H1 (cell line): ENCODE measurements at regions not wholly inside any gene's neighbourhood (a gene's known extent, or its start where the extent isn't known, plus 50 kb on each side); places are given as distances from the start of the nearest gene placed in this dataset.

Experiments
- CTCF ChIA-PET: fragments of 300-600 bp; sonication (Branson Sonifier 250); formaldehyde crosslinking; loops from one replicate; lab custom pipeline; 2021; ENCODE audit not compliant: partially characterized antibody; lab: Charles Lee
- POLR2A ChIA-PET: fragments of 300-600 bp; sonication (Branson Sonifier 250); formaldehyde crosslinking; loops from one replicate; lab custom pipeline; 2021; ENCODE audit warnings: inconsistent platforms; ENCODE audit not compliant: partially characterized antibody; lab: Charles Lee
- DNase-seq, 2 experiments: peaks; one replicate each; pipeline versions ENCODE4 v3.0.0 to v3.0.0-alpha.2; 2010 to 2022; ENCODE audit warnings: low spot score in 2 of 2, low read depth in 1 of 2, mixed read lengths in 1 of 2
- FAIRE-seq: peaks from 2 replicates; lab custom pipeline; 2011; peaks lifted over from hg19 to GRCh38; lab: Jason Lieb, UNC
- H2AFZ ChIP-seq: 2 replicates; pipeline ENCODE4 v1.8.1; 2012; ENCODE audit warnings: low read length, inconsistent platforms
- H2AK5ac ChIP-seq: 2 replicates; pipeline ENCODE4 v1.6.1; 2013; ENCODE audit warnings: low read depth, low read length
- H2BK120ac ChIP-seq: replicated peaks from 2 replicates; pipeline ENCODE3; 2013; ENCODE audit warnings: low read depth, low read length, inconsistent platforms
- H2BK12ac ChIP-seq: 2 replicates; pipeline ENCODE4 v1.6.1; 2013; ENCODE audit warnings: low read depth, low read length
- H2BK15ac ChIP-seq: 2 replicates; pipeline ENCODE4 v1.6.1; 2013; ENCODE audit warnings: low read length
- H2BK20ac ChIP-seq: 2 replicates; pipeline ENCODE4 v1.6.1; 2013; ENCODE audit warnings: low read length
- H2BK5ac ChIP-seq: 2 replicates; pipeline ENCODE4 v1.6.1; 2013; ENCODE audit warnings: low read depth, low read length
- H3K14ac ChIP-seq: 2 replicates; pipeline ENCODE4 v1.6.1; 2013; ENCODE audit warnings: inconsistent platforms; ENCODE audit not compliant: insufficient read length
- H3K18ac ChIP-seq: 2 replicates; pipeline ENCODE4 v1.6.1; 2013; ENCODE audit warnings: low read length; ENCODE audit errors: extremely low read depth
- H3K23ac ChIP-seq: 2 replicates; pipeline ENCODE4 v1.6.1; 2013; ENCODE audit warnings: inconsistent platforms; ENCODE audit not compliant: insufficient read length
- H3K23me2 ChIP-seq: 2 replicates; pipeline ENCODE4 v1.6.1; 2013; ENCODE audit warnings: low read depth, low read length
- H3K27ac ChIP-seq: 2 replicates; pipeline ENCODE4 v1.6.1; 2011; ENCODE audit warnings: low read depth, low read length, inconsistent platforms
- H3K27me3 ChIP-seq, 4 experiments: replicated peaks in 1 of 4; 1 replicate in 1 of 4; 2 replicates in 3 of 4; pipeline versions ENCODE4 v1.6.1 to v1.8.1; 2011 to 2013; ENCODE audit warnings: low read length in 3 of 4, mild to moderate bottlenecking in 3 of 4, inconsistent platforms in 2 of 4, mixed read lengths in 2 of 4, moderate library complexity in 1 of 4; ENCODE audit not compliant: control insufficient read depth in 3 of 4, insufficient read depth in 3 of 4; ENCODE audit errors: extremely low read depth in 1 of 4
- H3K36me3 ChIP-seq, 4 experiments: 2 replicates each; pipeline versions ENCODE4 v1.6.1 to v1.8.1; 2011 to 2013; ENCODE audit warnings: mild to moderate bottlenecking in 4 of 4, low read length in 3 of 4, moderate library complexity in 2 of 4, control low read depth in 1 of 4, inconsistent platforms in 1 of 4; ENCODE audit not compliant: insufficient read depth in 4 of 4, control insufficient read depth in 2 of 4
- H3K4ac ChIP-seq: replicated peaks from 2 replicates; pipeline ENCODE3; 2013; ENCODE audit warnings: low read length, low read depth, mixed read lengths, inconsistent platforms; ENCODE audit not compliant: insufficient read length
- H3K4me1 ChIP-seq, 4 experiments: replicated peaks in 1 of 4; 1 replicate in 1 of 4; 2 replicates in 3 of 4; pipeline versions ENCODE4 v1.6.1 to v1.8.1; 2011 to 2013; ENCODE audit warnings: low read length in 3 of 4, inconsistent platforms in 2 of 4, mixed read lengths in 1 of 4; ENCODE audit not compliant: insufficient read depth in 4 of 4, control insufficient read depth in 3 of 4
- H3K4me2 ChIP-seq, 2 experiments: 2 replicates each; pipeline versions ENCODE4 v1.6.1 to v1.8.1; 2011 to 2013; ENCODE audit warnings: low read depth in 2 of 2, low read length in 2 of 2, control low read depth in 1 of 2, inconsistent platforms in 1 of 2, mild to moderate bottlenecking in 1 of 2; ENCODE audit not compliant: insufficient read depth in 1 of 2
- H3K4me3 ChIP-seq, 4 experiments: fragments of 200-600, 300-600 bp in 1 of 4; sonication (generic), shearing (Covaris generic), sonication (Bioruptor Twin) in 1 of 4; 2 replicates each; pipeline versions ENCODE4 v1.5.1 to v1.8.1; 2011 to 2016; ENCODE audit warnings: low read length in 4 of 4, low read depth in 3 of 4, control low read depth in 2 of 4, inconsistent platforms in 2 of 4, mild to moderate bottlenecking in 2 of 4, mixed read lengths in 1 of 4, moderate library complexity in 1 of 4; ENCODE audit not compliant: insufficient read depth in 2 of 4; ENCODE audit errors: extremely low read depth in 1 of 4
- H3K56ac ChIP-seq: replicated peaks from 2 replicates; pipeline ENCODE3; 2013; ENCODE audit warnings: low read depth, mild to moderate bottlenecking, mixed read lengths, low read length, inconsistent platforms; ENCODE audit not compliant: insufficient read length
- H3K79me1 ChIP-seq: 2 replicates; pipeline ENCODE4 v1.6.1; 2013; ENCODE audit warnings: low read depth, low read length, control low read depth
- H3K79me2 ChIP-seq, 2 experiments: 2 replicates each; pipeline versions ENCODE4 v1.6.1 to v1.8.1; 2012 to 2013; ENCODE audit warnings: low read length in 2 of 2, mild to moderate bottlenecking in 2 of 2, inconsistent platforms in 1 of 2; ENCODE audit not compliant: insufficient read depth in 2 of 2, control insufficient read depth in 1 of 2
- H3K9ac ChIP-seq, 4 experiments: replicated peaks in 1 of 4; 1 replicate in 1 of 4; 2 replicates in 3 of 4; pipeline versions ENCODE4 v1.6.1 to v1.8.1; 2011 to 2013; ENCODE audit warnings: low read depth in 3 of 4, low read length in 3 of 4, control low read depth in 2 of 4, mild to moderate bottlenecking in 2 of 4, moderate library complexity in 2 of 4, inconsistent platforms in 1 of 4; ENCODE audit errors: extremely low read depth in 1 of 4
- H3K9me3 ChIP-seq, 2 experiments: 2 replicates each; pipeline versions ENCODE4 v1.6.1 to v1.8.1; 2012 to 2013; ENCODE audit warnings: mild to moderate bottlenecking in 2 of 2, moderate library complexity in 2 of 2, control low read depth in 1 of 2, inconsistent platforms in 1 of 2, low read depth in 1 of 2, low read length in 1 of 2, mixed read lengths in 1 of 2; ENCODE audit not compliant: insufficient read depth in 2 of 2
- H4K20me1 ChIP-seq, 2 experiments: replicated peaks in 1 of 2; 2 replicates each; pipeline versions ENCODE3 to v1.8.1; 2011 to 2013; ENCODE audit warnings: inconsistent platforms in 2 of 2, low read length in 2 of 2, mild to moderate bottlenecking in 1 of 2; ENCODE audit not compliant: insufficient read depth in 2 of 2, control insufficient read depth in 1 of 2
- H4K5ac ChIP-seq: 2 replicates; pipeline ENCODE4 v1.6.1; 2013; ENCODE audit warnings: low read length, low read depth, mixed read lengths, inconsistent platforms; ENCODE audit not compliant: insufficient read length
- H4K8ac ChIP-seq: 2 replicates; pipeline ENCODE4 v1.8.0; 2013; ENCODE audit warnings: mild to moderate bottlenecking, moderate library complexity, low read length, inconsistent platforms; ENCODE audit not compliant: insufficient read depth; ENCODE audit errors: extremely low read depth
- H4K91ac ChIP-seq: replicated peaks from 2 replicates; pipeline ENCODE3; 2013; ENCODE audit warnings: low read length, mixed read lengths, inconsistent platforms; ENCODE audit not compliant: insufficient read length
- BCL11A ChIP-seq, 2 experiments: IDR thresholded peaks; one replicate each; pipeline ENCODE4 v1.6.1; 2011; ENCODE audit warnings: low read depth in 2 of 2, low read length in 2 of 2, mild to moderate bottlenecking in 2 of 2
- CBX5 ChIP-seq: fragments of 300-800, 300-1000 bp; sonication (generic); IDR thresholded peaks from 2 replicates; pipeline ENCODE4 v1.7.1; 2016; ENCODE audit warnings: antibody characterized with exemption, low read length, low read depth
- CBX8 ChIP-seq: fragments of 300-800, 300-1000 bp; sonication (generic); IDR thresholded peaks from 2 replicates; pipeline ENCODE4 v1.7.1; 2016; ENCODE audit warnings: low read depth, low read length, borderline replicate concordance
- CTBP2 ChIP-seq: IDR thresholded peaks from 2 replicates; pipeline ENCODE4 v1.7.0; 2011; ENCODE audit warnings: borderline replicate concordance, mild to moderate bottlenecking, moderate library complexity, mixed read lengths, low read length; ENCODE audit not compliant: insufficient read depth, insufficient read length
- KDM4A ChIP-seq: IDR thresholded peaks from one replicate; pipeline ENCODE4 v1.7.1; 2012; ENCODE audit warnings: low read depth, mild to moderate bottlenecking, moderate library complexity, low read length, inconsistent platforms; ENCODE audit not compliant: severe bottlenecking
- MAFK ChIP-seq: IDR thresholded peaks from 2 replicates; pipeline ENCODE4 v1.6.1; 2012; ENCODE audit warnings: low read depth, mild to moderate bottlenecking, improper control_type of control experiment, low read length
- NANOG ChIP-seq: IDR thresholded peaks from 2 replicates; pipeline ENCODE4 v1.6.1; 2011; ENCODE audit warnings: low read length, low read depth, mild to moderate bottlenecking, inconsistent platforms; ENCODE audit not compliant: insufficient read depth, poor library complexity, severe bottlenecking
- NRF1 ChIP-seq: IDR thresholded peaks from 2 replicates; pipeline ENCODE4 v1.6.1; 2011; ENCODE audit warnings: mild to moderate bottlenecking, low read depth, low read length, improper control_type of control experiment
- SIRT6 ChIP-seq: IDR thresholded peaks from one replicate; pipeline ENCODE4 v1.7.1; 2012; ENCODE audit warnings: low read length, inconsistent platforms
- SIX5 ChIP-seq: IDR thresholded peaks from 2 replicates; pipeline ENCODE4 v1.6.1; 2011; ENCODE audit warnings: mild to moderate bottlenecking, low read depth, low read length
- TBP ChIP-seq: IDR thresholded peaks from 2 replicates; pipeline ENCODE4 v1.6.1; 2011; ENCODE audit warnings: low read depth, low read length, improper control_type of control experiment
- TEAD4 ChIP-seq: IDR thresholded peaks from 2 replicates; pipeline ENCODE4 v1.6.1; 2012; ENCODE audit warnings: low read depth, low read length, inconsistent platforms, mixed read lengths
- WGBS, 2 experiments: shearing (Covaris generic) in 1 of 2; methylation state at CpG; one replicate each; pipeline versions ENCODE4 v1.1.6 to v1.1.7; 2013 to 2015; ENCODE audit warnings: low lambda C conversion rate in 2 of 2, mixed read lengths in 2 of 2, inconsistent platforms in 1 of 2, low coverage in 1 of 2, missing lambda C conversion rate in 1 of 2; ENCODE audit not compliant: insufficient replicate concordance in 2 of 2, insufficient coverage in 1 of 2, insufficient read length in 1 of 2; ENCODE audit errors: extremely low coverage in 1 of 2, missing lambda C conversion rate in 1 of 2; 5-methylcytosine and 5-hydroxymethylcytosine counted together

- no peak overlapping the region for H4K8ac ChIP-seq
- no peak overlapping the region for H2BK15ac ChIP-seq
- H2BK120ac ChIP-seq = no peak overlapping the region
- H3K79me2 ChIP-seq = peaks cover 0 to 82% of the 10 kb centered on the region in 2 experiments; a peak in 2 of 4 replicates
- ChIA-PET CTCF (interaction anchor here (0.9 kb wide), 1 partner anchor 11 kb away, joined by 3 read pairs; no protein-coding TSS in a partner anchor), POLR2A (no interaction called here)
- H3K23ac ChIP-seq = no peak overlapping the region
- FAIRE-seq = no peak
- no peak for DNase-seq
- H3K23me2 ChIP-seq = no peaks in the 10 kb centered on the region
- no peaks in the 10 kb centered on the region for H3K27me3 ChIP-seq
- H3K27ac ChIP-seq = no peak overlapping the region
- H3K4me3 ChIP-seq = no peak overlapping the region
- no peaks in the 10 kb centered on the region for H3K36me3 ChIP-seq
- no peak overlapping the region for H2AK5ac ChIP-seq
- H4K5ac ChIP-seq = no peak overlapping the region
- no peaks in the 10 kb centered on the region for H3K9me3 ChIP-seq
- H3K79me1 ChIP-seq = no peaks in the 10 kb centered on the region; the same call in 1 of the 2 replicates
- H3K4me1 ChIP-seq = 0 out of 7 replicates have a peak, but pooled peaks cover 0 to 2% (median 0%) of the 10 kb centered on the region in 4 experiments
- no peak overlapping the region for H3K14ac ChIP-seq
- H3K56ac ChIP-seq = no peak overlapping the region
- no peak overlapping the region for H2AFZ ChIP-seq
- H4K20me1 ChIP-seq = peaks cover 0 to 2% of the 10 kb centered on the region in 2 experiments
- 89% methylated on average over 6 of the region's 6 CpGs; no CpG with 5 or more reads in 1 of the 2 experiments for WGBS, 2 experiments
- H2BK20ac ChIP-seq = no peak overlapping the region
- H4K91ac ChIP-seq = no peak overlapping the region
- no peak overlapping the region for H3K4ac ChIP-seq
- no peak overlapping the region for H3K4me2 ChIP-seq
- H3K18ac ChIP-seq = no peak overlapping the region
- H2BK12ac ChIP-seq = no peak overlapping the region
- no peak overlapping the region for H3K9ac ChIP-seq
- H2BK5ac ChIP-seq = no peak overlapping the region
- TF ChIP-seq TEAD4 (no peak), CBX5 (no peak), SIX5 (no peak), SIRT6 (no peak), CBX8 (no peak), CTBP2 (no peak), NANOG (no peak), MAFK (no peak), NRF1 (no peak), KDM4A (no peak), BCL11A (IDR thresholded peaks at IDR 0.05; ENCODE audit: low read depth in 2 of 2, low read length in 2 of 2) (no peak), TBP (no peak)
Observed at GRCh38 chr14:71388336-71388735, 481.1 kb downstream of the PCNX1 start.
